GM19395 (cell line): ENCODE measurements at regions not wholly inside any gene's neighbourhood (a gene's known extent, or its start where the extent isn't known, plus 50 kb on each side); places are given as distances from the start of the nearest gene placed in this dataset.

Source experiments
- ATAC-seq: cut with Tn5 transposase; IDR thresholded peaks from one replicate; pipeline ENCODE4 v1.9.1; 2021; ENCODE audit warnings: mild to moderate bottlenecking, moderate library complexity; ENCODE audit not compliant: unreplicated experiment

DNA sequence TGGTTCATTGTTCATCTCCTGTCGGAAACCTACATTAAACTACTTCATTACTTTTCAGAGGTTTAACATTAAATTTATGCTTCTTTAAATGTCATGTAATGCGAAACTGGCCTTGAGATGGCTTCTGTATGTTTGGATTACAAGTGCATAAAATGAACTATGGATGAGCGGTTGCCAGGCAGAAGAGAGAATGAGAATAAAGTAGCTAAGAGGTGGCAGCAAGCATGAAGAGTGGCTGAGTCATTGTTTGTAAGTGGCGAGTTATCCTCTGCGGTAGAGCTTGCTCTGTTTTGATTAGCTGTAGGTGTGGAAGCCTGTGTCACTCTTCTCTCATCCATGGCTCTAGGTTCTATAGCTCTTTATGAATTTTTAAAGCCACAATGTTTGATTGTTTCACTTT, 1139.6 kb upstream of the PCDH9 start:
- ATAC-seq, result no peak

DNA sequence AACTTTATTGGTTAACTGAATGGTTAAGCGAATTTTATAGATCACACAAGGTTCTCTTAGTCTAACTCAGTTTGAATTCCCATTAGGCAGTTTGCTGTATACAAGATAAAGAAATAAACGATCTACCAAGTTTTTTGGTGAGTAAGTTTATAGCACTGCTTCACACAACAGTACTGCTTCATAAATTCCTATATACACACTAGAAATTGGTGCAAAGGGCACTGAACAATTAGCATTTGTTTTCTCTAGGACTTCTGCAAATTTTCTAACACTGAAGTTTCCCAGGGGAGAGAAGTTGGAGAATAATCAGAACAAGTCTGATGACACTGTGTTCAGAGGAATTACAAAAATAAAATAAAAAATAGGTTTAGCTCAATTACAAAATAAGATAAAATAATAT, 1138.8 kb upstream of the PCDH9 start:
- no peak for ATAC-seq

DNA sequence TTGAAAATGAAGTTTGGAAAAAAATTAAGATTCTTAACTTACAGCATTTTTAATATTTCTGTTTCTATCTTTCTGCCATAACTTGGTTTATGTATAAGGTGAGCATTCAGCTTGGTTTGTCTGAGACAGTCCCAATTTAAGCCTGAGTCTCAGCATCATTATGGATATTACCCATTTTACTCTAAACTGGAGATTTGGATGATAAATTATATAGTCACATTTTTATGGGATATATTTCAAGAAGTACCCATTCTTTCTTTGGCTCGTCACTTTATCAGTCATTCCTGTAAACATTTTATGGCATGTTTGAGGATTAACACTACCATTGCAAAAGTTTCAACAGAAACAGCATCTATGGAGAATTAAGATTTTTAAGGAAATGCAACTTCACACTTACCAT, 1129.0 kb upstream of the PCDH9 start:
- ATAC-seq, result no peak

DNA sequence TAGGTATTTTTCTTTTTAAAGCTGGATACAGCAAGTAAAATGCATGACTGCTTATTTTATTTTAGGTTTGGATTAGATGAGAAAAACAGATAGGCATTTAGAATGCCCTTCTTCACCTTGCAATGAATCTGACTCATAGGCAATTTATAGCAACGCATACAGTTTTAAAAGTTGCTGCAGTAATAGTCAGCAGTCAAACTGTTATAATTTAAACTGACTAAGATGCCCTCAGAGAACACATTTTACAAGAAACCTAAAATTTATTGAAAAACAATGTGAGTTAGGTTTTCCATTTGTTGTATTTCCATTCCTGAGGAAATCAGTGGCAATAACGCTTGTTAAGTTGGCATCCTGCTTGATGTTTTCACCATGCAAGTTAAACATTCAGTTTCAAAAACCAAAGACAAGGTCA, 1128.2 kb upstream of the PCDH9 start:
- ATAC-seq, result no peak

DNA sequence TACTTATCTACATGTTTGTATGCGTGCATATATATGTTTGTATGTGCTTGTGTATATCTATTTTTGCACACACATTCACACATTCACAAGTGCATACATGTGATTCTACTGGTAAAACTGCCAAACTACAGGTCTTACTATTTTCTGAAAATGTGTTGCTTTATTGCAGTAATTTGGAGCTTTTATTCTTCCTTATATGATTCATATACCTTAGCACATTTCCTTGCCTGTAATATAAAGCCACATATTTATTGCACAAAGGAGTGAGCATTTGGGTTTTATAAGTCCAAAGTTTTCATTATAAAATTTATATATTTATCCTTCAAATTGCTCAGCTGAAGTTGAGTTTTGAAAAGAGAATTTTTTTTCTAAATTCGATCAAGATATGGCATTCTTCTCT, 1120.4 kb upstream of the PCDH9 start:
- no peak for ATAC-seq

DNA sequence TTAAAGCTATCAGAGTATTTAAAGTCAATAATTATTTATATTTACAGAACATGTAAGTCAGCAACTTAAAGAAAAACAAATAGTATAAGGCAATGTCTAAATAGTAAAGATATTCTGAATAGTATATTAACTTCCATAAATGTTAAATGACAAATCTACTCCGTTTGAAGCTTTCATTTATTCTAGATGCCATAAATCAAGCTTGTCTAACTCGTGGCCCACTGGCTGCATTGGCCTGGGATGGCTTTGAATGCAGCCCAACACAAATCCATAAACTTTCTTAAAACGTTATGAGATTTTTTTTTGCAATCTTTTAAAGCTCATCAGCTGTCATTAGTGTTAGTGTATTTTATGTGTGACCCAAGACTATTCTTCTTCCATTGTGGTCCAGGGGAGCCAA, 1117.1 kb upstream of the PCDH9 start:
- no peak for ATAC-seq

DNA sequence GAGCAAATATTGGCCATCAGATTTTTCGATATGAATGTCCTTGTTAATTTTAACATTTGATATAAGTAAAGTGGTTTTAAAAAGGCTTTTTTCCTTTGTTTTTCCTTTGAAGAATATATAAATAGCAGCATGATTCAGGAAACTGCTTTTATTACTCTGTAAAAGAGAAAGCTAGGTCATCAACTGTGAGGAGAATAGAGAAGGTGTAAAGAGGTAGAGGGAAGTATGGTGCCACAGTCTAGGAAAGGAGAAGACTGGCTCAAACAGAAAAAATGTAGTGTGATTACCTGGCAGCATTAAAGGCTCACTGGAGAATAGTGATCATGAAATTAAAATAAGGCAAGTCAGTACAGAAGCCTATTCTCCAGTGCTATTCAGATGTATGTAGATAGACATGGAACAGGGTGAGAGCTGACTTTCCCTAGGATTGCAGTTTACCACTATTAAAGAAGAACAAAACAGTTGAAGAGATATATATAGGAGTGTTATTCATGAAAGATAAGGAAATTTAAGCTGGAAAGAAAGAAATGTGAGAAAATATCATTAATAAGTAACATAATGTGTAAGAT, 1115.9 kb upstream of the PCDH9 start:
- no peak for ATAC-seq

DNA sequence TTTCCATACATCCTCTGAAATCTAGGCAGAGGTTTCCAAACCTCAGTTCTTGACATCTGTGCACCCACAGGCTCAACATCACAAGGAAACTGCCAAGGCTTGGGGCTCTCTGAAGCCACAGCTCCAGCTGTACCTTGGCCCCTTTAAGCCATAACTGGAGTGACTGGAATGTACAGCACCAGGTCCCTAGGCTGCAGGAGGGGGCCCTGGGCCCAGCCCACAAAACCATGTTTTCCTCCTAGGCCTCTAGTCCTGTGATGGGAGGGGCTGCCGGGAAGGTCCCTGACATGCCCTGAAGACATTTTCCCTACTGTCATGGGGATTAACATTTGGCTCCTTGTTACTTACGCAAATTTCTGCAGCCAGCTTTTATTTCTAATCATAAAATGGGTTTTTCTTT, 1093.0 kb upstream of the PCDH9 start:
- ATAC-seq, result no peak

DNA sequence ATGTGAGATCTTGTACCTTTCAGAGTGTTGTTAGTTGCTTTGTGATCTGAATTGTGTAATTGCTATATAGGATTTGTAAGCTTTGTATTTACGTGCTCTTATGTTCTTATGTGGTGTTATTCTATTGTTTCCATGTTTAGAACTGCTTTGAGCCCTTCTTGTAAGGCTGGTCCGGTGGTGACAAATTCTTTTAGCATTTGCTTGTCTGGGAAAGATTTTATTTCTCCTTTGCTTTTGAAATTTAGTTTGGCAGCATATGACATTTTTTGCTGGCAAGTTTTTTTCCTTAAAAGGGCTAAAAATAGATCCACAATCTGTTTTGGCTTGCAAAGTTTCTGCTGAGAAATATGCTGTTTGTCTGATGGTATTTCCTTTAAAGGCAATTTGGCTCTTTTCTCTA, 1089.2 kb upstream of the PCDH9 start:
- no peak for ATAC-seq

DNA sequence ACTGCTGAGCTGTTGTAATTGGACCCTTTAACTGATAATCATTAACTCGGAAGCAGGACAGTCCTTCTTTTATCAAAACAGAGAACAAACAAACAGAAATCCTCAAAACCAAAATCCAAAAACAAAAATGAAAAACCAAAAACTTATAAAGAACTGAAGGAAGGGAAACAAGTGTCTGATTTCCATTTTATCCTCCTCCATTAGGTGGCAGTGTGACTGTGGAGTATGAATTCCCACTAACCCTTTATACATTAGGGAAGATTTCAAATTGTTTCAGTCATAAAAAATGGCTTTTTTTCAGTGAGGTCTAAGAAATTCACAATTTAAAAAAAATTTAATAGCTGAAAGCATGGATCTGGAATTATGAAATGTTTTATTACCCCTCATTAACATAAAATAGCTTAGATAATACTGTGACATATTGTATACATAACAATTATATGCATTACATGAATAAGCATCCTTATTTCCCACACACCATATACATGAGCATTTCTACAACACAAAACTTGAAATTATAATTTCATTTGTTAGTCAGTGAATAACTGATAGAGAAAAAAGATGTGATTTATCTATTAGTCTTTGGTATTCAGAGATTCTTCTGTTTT, 1074.3 kb upstream of the PCDH9 start:
- ATAC-seq, result no peak

DNA sequence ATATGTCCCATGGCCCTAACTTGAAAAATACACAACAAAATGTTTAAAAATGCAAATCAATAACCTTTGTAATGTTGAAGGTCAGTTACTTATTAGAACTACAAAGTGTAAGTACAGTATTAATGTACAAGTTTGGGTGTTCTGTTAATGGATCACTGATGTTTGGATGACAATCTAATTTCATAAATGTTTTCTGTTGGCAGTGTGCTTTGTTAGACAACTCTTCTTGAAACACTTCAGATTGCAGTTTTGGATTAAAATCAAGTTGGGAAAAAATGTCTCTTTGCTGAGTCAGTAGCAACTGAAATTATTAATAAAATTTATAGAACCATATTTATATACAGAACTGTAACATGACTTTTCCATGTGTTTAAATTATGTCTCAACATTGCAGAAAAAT, 1063.5 kb upstream of the PCDH9 start:
- ATAC-seq, result no peak

DNA sequence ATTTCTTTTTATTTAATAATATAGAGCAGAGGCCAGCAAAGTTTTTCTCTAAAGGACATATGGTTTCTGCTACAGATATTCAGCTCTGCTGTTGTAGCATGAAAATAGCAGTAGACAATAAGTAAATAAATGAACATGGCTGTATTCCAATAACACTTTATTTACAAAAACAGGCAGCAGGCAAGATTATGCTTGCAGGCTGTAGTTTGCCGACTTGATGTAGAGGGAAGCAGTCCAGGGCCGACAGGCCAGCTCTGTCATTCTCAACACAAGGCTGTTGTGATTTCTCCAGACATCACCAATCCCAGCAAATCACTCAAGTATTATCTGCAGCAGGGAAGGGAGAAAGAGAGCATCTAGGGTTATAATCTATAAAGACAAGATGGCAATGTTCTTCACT, 1062.5 kb upstream of the PCDH9 start:
- no peak for ATAC-seq

DNA sequence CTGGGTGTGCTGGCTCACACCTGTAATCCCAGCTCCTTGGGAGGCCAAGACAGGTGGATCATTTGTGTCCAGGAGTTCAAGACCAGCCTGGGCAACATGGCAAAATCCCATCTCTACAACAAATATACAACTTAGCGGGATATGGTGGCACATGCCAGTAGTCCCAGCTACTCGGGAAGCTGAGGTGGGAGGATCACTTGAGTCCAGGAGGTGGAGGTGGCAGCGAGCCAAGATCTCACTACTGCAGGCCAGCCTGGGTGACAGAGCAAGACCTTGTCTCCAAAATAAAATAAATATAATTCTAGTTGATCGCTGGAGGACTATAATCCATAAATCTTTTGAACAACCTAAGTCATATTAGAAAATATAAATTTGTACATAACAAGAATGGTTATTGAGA, 1061.5 kb upstream of the PCDH9 start:
- no peak for ATAC-seq

DNA sequence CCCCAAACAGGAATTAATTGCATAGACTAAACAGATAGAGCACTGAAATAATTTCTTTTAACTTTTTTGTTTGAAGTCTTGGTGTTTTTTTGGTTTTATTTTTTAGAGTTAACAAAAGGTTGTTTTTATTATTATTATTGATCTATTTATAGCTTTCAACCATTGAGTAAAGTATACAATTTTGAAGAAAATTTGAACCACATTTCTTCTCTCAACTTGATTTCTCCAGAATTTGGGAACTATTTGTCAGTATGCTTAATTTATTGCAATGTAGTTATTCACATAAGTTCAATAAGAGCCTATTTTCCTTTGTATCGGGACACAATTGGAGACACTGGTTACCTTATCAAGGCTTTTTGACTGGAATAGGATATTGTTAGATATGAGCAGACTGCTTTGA, 1045.6 kb upstream of the PCDH9 start:
- no peak for ATAC-seq

DNA sequence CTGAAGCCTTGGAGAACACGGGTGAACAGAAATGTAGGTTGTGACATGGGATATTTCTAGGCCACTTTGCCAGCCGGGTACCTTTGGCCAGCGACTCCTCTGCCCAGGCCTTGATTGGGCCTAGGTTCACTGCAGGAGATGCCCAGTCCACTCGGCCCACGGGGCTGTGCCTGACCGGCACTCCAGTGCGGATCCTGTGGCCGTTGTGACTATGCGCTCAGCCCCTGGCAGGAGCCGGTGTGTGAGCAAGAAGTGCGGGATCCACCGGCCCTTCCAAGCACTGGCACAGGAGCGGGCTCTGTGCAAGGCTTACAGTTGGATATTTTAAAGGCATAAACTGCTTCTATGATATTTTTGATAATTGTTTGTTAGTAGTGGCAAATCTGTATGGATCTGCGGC, 1042.5 kb upstream of the PCDH9 start:
- ATAC-seq, result no peak

DNA sequence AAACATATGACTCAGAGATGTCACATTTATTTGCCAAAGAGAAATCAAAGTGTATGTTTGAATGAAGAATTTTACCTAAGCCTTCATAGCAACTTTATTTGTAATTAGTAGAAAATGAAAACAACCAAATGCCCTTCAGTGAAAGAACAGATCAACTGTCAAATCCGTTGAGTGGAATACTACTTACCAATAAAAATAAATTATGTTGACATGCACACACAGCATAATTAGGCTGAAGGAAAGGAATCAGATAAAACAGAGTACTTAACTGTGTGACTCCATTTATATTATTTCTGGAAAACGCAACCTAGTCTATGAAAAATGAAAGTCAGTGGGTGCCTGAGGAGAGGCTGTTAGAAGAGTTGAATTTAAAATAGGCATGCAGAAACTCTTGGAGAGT, 1034.6 kb upstream of the PCDH9 start:
- no peak for ATAC-seq

DNA sequence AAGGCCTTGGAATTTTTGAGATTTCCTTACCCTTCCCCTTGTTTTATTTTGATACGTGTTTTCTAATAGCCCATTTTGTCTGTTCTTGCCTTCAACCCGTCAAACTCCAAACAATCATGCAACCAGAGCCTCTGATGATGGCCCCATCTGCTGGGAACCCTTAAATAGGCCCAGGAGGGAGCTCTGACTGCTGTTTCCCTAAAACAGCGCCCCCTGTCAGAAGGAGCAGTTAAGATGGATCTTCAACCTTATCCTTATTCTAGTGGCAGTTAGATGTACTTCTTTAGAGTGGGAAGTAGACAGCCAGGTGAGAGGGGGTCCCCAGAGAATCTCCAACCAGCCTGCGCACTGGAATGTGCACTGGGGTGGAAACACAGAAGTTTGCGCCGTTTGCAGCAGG, 1031.0 kb upstream of the PCDH9 start:
- ATAC-seq, result no peak

DNA sequence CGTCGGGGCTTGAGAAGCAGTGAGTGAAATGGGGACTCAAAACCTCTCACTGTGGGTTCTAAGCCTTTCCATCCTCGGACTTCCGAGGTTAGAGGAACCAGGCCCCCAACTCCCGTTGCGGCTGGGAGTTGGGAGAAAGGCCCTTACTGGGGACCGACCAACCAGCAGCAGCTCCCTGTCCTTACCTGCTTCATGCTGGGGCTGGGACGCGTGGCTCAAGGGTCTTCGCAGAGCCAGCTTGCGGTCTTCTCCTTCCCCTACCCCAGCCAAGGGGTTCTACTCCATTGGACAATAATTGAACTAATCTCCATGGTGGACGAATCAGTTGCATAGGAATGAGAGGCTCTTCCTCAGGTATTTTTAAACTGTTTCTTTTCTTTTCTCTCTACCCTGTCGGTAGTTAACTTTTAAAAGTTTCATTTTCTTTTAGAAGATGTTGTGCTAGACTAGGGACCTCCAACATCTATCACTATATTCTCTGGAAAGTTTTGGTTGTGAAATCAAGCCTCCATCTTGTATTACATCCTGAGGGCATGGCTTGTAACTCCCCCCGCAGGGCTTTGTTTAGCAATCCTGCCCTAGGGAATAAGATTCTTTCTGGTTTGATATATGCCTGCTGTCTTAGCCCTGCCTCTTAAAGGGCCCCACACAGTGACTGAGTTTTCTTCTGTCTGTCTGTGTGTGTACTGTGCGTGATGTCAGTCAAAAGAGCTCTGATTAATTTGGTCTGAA, 1027.1 kb upstream of the PCDH9 start:
- ATAC-seq, result no peak

DNA sequence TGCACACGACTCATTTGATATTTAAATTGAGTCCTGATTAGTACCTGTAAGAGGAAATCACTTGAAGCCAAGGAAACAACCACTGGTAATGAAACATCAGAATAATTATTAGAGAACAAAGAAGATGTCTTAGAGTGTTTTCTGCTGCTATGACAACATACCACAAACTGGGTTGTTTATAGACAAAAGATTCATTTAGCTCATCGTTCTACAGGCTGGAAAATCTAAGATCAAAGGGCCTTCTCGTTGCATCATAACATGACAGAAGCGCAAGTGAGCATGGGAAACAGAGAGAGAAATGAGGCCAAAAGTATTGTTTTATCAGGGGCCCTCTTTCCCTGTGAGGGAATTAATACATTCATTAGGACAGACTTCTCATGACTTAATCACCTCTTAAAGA, 1024.0 kb upstream of the PCDH9 start:
- no peak for ATAC-seq

DNA sequence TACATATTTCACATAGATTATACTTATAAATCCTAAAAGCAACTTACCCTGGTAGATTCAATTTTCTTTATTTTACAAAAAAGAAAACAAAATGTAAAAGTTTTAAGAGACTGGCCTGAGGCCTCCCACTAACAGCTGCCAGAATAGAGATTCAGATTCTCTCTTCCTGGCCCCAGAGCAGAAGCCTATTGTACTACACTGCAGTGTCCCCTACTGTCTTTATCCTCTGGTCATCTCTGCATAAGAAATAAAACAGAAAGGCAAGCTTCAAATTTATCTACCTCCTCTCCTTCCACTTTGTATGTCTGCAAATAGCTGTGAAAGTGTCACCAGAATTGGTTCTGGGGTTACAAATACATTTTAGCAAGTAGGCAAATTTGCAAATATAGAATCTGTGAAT, 1004.1 kb upstream of the PCDH9 start:
- no peak for ATAC-seq

DNA sequence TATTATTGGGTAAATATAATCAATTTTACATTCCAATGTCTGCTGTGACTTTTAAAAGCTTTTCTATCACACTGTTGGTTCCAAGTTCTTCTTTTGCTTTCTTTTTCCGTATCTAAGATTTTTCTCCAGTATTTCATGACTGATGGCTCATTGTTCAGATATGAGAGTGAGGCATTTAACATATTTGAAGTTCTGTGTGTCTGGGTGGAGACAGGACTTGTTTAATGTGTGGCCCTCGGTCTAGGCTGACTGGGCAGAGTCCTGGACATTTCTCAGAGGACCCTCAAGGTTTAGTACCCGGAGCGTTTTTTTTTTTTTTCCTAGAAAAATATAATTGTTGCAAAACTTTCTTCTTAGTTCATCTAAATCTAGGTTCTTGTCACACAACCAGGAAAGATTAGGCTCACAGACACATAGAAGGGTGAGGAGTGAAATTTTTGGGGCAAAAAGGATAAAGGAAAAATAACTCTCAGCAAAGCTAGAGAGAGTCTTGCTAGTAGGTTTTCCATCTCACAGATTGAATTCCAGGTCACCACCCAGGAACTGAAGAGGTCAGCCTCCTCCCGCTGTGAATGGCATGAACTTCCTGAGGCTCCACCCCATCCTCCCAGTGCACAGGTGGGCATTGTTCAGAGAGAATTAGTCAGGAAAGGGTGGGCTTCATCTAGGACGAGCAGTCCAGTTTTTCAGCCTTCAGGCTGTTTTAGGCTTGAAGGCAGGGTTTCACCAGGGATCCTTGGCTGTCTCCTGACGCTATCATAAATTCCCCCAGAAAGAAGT, 1002.4 kb upstream of the PCDH9 start:
- ATAC-seq, result no peak
